WERI-Rb-1 (cell line): ENCODE measurements at regions not wholly inside any gene's neighbourhood (a gene's known extent, or its start where the extent isn't known, plus 50 kb on each side); places are given as distances from the start of the nearest gene placed in this dataset.

Experiments
- DNase-seq: peaks from one replicate; pipeline ENCODE4 v3.0.0-alpha.2; 2020
- H3K27ac ChIP-seq: fragments of 250-450 bp; sonication (Bioruptor Pico); 2 replicates; pipeline ENCODE4 v1.5.1; 2020; ENCODE audit warnings: mild to moderate bottlenecking, moderate library complexity
- H3K27me3 ChIP-seq: fragments of 250-450 bp; sonication (Bioruptor Pico); 2 replicates; pipeline ENCODE4 v1.5.1; 2021; ENCODE audit warnings: mild to moderate bottlenecking, low read depth, moderate library complexity; ENCODE audit not compliant: insufficient read depth, severe bottlenecking
- H3K36me3 ChIP-seq: fragments of 250-450 bp; sonication (Bioruptor Pico); 2 replicates; pipeline ENCODE4 v1.5.1; 2020; ENCODE audit warnings: mild to moderate bottlenecking, moderate library complexity
- H3K4me3 ChIP-seq: 2 replicates; pipeline ENCODE4 v1.5.1; 2011; ENCODE audit warnings: low read depth, mild to moderate bottlenecking, control low read depth, low read length
- H3K9me3 ChIP-seq: fragments of 250-450 bp; sonication (Bioruptor Pico); 2 replicates; pipeline ENCODE4 v1.5.1; 2021; ENCODE audit warnings: mild to moderate bottlenecking, moderate library complexity; ENCODE audit not compliant: severe bottlenecking
- CTCF ChIP-seq: IDR thresholded peaks from 2 replicates; pipeline ENCODE4 v1.5.1; 2011; ENCODE audit warnings: low read depth, mild to moderate bottlenecking, control low read depth, inconsistent platforms, low read length

- DNase-seq = no peak
- Histone ChIP-seq H3K4me3 (no peak overlapping the region), H3K36me3 (no peaks in the 10 kb centered on the region), H3K27me3 (no peaks in the 10 kb centered on the region), H3K9me3 (peaks cover 5% of the 10 kb centered on the region), H3K27ac (no peak overlapping the region)
- TF ChIP-seq CTCF = no peak
Observed at GRCh38 chr9:88745276-88746001, 210.5 kb downstream of the NXNL2 start.

GRCh38 chr9:88746029-88746742 lies 211.2 kb downstream of the NXNL2 start:
- DNase-seq = no peak
- no peak overlapping the region for H3K4me3 ChIP-seq
- H3K9me3 ChIP-seq = peaks cover 1% of the 10 kb centered on the region
- no peak overlapping the region for H3K27ac ChIP-seq
- no peak for TF ChIP-seq CTCF
- no peaks in the 10 kb centered on the region for H3K27me3 ChIP-seq
- H3K36me3 ChIP-seq = no peaks in the 10 kb centered on the region

- Histone ChIP-seq H3K27ac (no peak overlapping the region), H3K27me3 (no peaks in the 10 kb centered on the region), H3K4me3 (no peak overlapping the region), H3K9me3 (no peaks in the 10 kb centered on the region), H3K36me3 (no peaks in the 10 kb centered on the region)
- no peak for DNase-seq
- TF ChIP-seq CTCF = no peak
Observed at GRCh38 chr9:88746743-88747398, 211.9 kb downstream of the NXNL2 start.

GRCh38 chr9:88747768-88748167 lies 212.8 kb downstream of the NXNL2 start:
- no peak for TF ChIP-seq CTCF
- no peak overlapping the region for H3K4me3 ChIP-seq
- no peak overlapping the region for H3K27ac ChIP-seq
- no peaks in the 10 kb centered on the region for H3K27me3 ChIP-seq
- H3K9me3 ChIP-seq = no peaks in the 10 kb centered on the region
- no peaks in the 10 kb centered on the region for H3K36me3 ChIP-seq
- no peak for DNase-seq

- Histone ChIP-seq H3K9me3 (no peaks in the 10 kb centered on the region), H3K27me3 (no peaks in the 10 kb centered on the region), H3K4me3 (no peak overlapping the region), H3K36me3 (no peaks in the 10 kb centered on the region), H3K27ac (no peak overlapping the region)
- no peak for TF ChIP-seq CTCF
- no peak for DNase-seq
Observed at GRCh38 chr9:88748566-88749261, 213.7 kb downstream of the NXNL2 start.
